ENCODE measurements at regions not wholly inside any gene's neighbourhood (a gene's known extent, or its start where the extent isn't known, plus 50 kb on each side); places are given as distances from the start of the nearest gene placed in this dataset.

GRCh38 chr12:61514016-61514415 is 746.2 kb upstream of the USP15 start:
- TF ChIP-seq, protein P1, sequence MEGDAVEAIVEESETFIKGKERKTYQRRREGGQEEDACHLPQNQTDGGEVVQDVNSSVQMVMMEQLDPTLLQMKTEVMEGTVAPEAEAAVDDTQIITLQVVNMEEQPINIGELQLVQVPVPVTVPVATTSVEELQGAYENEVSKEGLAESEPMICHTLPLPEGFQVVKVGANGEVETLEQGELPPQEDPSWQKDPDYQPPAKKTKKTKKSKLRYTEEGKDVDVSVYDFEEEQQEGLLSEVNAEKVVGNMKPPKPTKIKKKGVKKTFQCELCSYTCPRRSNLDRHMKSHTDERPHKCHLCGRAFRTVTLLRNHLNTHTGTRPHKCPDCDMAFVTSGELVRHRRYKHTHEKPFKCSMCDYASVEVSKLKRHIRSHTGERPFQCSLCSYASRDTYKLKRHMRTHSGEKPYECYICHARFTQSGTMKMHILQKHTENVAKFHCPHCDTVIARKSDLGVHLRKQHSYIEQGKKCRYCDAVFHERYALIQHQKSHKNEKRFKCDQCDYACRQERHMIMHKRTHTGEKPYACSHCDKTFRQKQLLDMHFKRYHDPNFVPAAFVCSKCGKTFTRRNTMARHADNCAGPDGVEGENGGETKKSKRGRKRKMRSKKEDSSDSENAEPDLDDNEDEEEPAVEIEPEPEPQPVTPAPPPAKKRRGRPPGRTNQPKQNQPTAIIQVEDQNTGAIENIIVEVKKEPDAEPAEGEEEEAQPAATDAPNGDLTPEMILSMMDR (IDR thresholded peaks at IDR 0.05) = no peak
- TF ChIP-seq POLR2A (IDR thresholded peaks at IDR 0.05) = no peak

Data from right lobe of liver (tissue), 4 donors.